PC-9 (cell line): ENCODE measurements at regions not wholly inside any gene's neighbourhood (a gene's known extent, or its start where the extent isn't known, plus 50 kb on each side); places are given as distances from the start of the nearest gene placed in this dataset.

Experiments
- CTCF ChIP-seq: fragments of 200-600 bp; sonication (generic); conservative IDR thresholded peaks from 2 replicates; pipeline ENCODE4 v1.6.1; 2017; ENCODE audit warnings: mixed run types, antibody characterized with exemption, mild to moderate bottlenecking, moderate library complexity
- EZH2 ChIP-seq: fragments of 200-600 bp; sonication (generic); IDR thresholded peaks from 2 replicates; pipeline ENCODE4 v1.8.0; 2017; ENCODE audit warnings: antibody characterized with exemption, low read depth

- TF ChIP-seq CTCF (no peak), EZH2 (no peak)
These were observed 540.9 kb upstream of the MAN1A1 start for GRCh38 chr6:119890470-119890869.
